ENCODE measurements at regions not wholly inside any gene's neighbourhood (a gene's known extent, or its start where the extent isn't known, plus 50 kb on each side); places are given as distances from the start of the nearest gene placed in this dataset.

DNA sequence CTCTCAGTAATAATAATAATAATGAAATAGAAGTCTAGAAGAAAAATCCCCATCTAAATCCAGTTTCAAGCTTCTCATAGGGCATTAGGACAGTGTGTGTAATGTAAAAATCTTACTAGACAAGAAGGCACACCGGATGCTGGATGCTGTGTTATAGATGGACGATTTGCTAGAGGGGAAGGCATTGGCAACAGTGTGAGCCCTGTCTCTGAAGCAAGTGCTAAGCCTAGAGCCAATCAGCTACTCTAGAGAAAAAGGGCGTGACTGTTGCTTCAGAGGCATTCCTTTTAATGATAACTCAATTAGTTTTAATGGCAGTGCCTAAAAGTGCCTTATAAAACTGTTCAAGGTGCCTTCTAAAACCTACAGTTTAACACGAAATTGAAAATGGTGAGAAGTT is 344.9 kb downstream of the TDRD15 start:
- ATAC-seq (no peak), DNase-seq (no peak)
- intact Hi-C loops (cut with DNase I; ENCODE audit: low total_unique reads) = no loop called here
- no peaks in the 10 kb centered on the region for H3K4me1 ChIP-seq
- H3K27ac ChIP-seq = no peak overlapping the region
- H3K27me3 ChIP-seq = no peaks in the 10 kb centered on the region
- H3K36me3 ChIP-seq = no peaks in the 10 kb centered on the region
- TF ChIP-seq CTCF (IDR thresholded peaks at IDR 0.05 in 4 of 5, conservative IDR thresholded peaks at IDR 0.05 in 1 of 5) = no peak
- TF ChIP-seq POLR2A (IDR thresholded peaks at IDR 0.05) = no peak
- no peaks in the 10 kb centered on the region for H3K9me3 ChIP-seq
- H3K4me3 ChIP-seq = no peak overlapping the region
- in situ Hi-C loops (cut with MboI; ENCODE audit: low sequenced_read_pairs in 4 of 4) = no loop called here

GRCh38 chr2:21469158-21469557 is 345.4 kb downstream of the TDRD15 start:
- intact Hi-C loops (cut with DNase I; ENCODE audit: low total_unique reads) = no loop called here
- Histone ChIP-seq H3K27ac (no peak overlapping the region), H3K4me1 (no peaks in the 10 kb centered on the region), H3K9me3 (no peaks in the 10 kb centered on the region), H3K4me3 (no peak overlapping the region), H3K27me3 (no peaks in the 10 kb centered on the region), H3K36me3 (no peaks in the 10 kb centered on the region)
- no peak for DNase-seq
- ATAC-seq = no peak
- TF ChIP-seq CTCF (IDR thresholded peaks at IDR 0.05 in 4 of 5, conservative IDR thresholded peaks at IDR 0.05 in 1 of 5) = no peak
- no peak for TF ChIP-seq POLR2A (IDR thresholded peaks at IDR 0.05)
- in situ Hi-C loops (cut with MboI; ENCODE audit: low sequenced_read_pairs in 4 of 4) = no loop called here

GRCh38 chr2:21469564-21469963 is 345.8 kb downstream of the TDRD15 start:
- H3K27me3 ChIP-seq = no peaks in the 10 kb centered on the region
- H3K36me3 ChIP-seq = no peaks in the 10 kb centered on the region
- no peaks in the 10 kb centered on the region for H3K4me1 ChIP-seq
- no peaks in the 10 kb centered on the region for H3K9me3 ChIP-seq
- H3K27ac ChIP-seq = no peak overlapping the region
- H3K4me3 ChIP-seq = no peak overlapping the region
- intact Hi-C loops (cut with DNase I; ENCODE audit: low total_unique reads) = no loop called here
- TF ChIP-seq CTCF (IDR thresholded peaks at IDR 0.05 in 4 of 5, conservative IDR thresholded peaks at IDR 0.05 in 1 of 5) = no peak
- TF ChIP-seq POLR2A (IDR thresholded peaks at IDR 0.05) = no peak
- ATAC-seq (no peak), DNase-seq (no peak)
- in situ Hi-C loops (cut with MboI; ENCODE audit: low sequenced_read_pairs in 4 of 4) = no loop called here

DNA sequence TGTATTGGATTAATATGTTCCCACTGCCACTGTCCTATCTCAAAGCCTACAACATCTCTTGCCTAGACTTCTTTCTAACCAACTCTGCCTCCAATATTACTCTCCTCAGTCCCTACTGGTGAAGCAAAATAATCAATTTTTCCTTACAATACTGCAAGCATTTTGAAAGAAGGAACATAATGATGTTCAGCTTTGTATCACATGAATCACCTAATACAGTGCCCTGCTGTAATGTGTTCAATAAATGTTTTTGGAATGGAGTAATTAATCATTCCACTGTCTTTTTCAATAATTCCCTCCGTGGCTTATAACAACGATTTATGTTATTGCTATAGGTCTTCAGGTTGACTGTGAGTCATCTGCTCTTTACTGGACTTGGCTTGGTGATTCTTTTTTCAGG is 356.4 kb downstream of the TDRD15 start:
- H3K27ac ChIP-seq = no peak overlapping the region
- in situ Hi-C loops (cut with MboI; ENCODE audit: low sequenced_read_pairs in 4 of 4) = no loop called here
- no peaks in the 10 kb centered on the region for H3K4me1 ChIP-seq
- DNase-seq (no peak), ATAC-seq (no peak)
- H3K27me3 ChIP-seq = no peaks in the 10 kb centered on the region
- H3K4me3 ChIP-seq = no peak overlapping the region
- intact Hi-C loops (cut with DNase I; ENCODE audit: low total_unique reads) = no loop called here
- TF ChIP-seq POLR2A (IDR thresholded peaks at IDR 0.05) (no peak), CTCF (IDR thresholded peaks at IDR 0.05 in 4 of 5, conservative IDR thresholded peaks at IDR 0.05 in 1 of 5) (no peak)
- H3K36me3 ChIP-seq = no peaks in the 10 kb centered on the region
- no peaks in the 10 kb centered on the region for H3K9me3 ChIP-seq

GRCh38 chr2:21484643-21485042 is 360.9 kb downstream of the TDRD15 start:
- TF ChIP-seq CTCF (IDR thresholded peaks at IDR 0.05 in 4 of 5, conservative IDR thresholded peaks at IDR 0.05 in 1 of 5) (no peak), POLR2A (IDR thresholded peaks at IDR 0.05) (no peak)
- no peaks in the 10 kb centered on the region for H3K9me3 ChIP-seq
- intact Hi-C loops (cut with DNase I; ENCODE audit: low total_unique reads) (no loop called here), in situ Hi-C loops (cut with MboI; ENCODE audit: low sequenced_read_pairs in 4 of 4) (no loop called here)
- no peak for ATAC-seq
- H3K27ac ChIP-seq = no peak overlapping the region
- DNase-seq = no peak
- no peaks in the 10 kb centered on the region for H3K36me3 ChIP-seq
- no peaks in the 10 kb centered on the region for H3K4me1 ChIP-seq
- no peak overlapping the region for H3K4me3 ChIP-seq
- H3K27me3 ChIP-seq = no peaks in the 10 kb centered on the region

Data from gastrocnemius medialis (tissue), 4 donors.